ENCODE measurements at regions not wholly inside any gene's neighbourhood (a gene's known extent, or its start where the extent isn't known, plus 50 kb on each side); places are given as distances from the start of the nearest gene placed in this dataset.

DNA sequence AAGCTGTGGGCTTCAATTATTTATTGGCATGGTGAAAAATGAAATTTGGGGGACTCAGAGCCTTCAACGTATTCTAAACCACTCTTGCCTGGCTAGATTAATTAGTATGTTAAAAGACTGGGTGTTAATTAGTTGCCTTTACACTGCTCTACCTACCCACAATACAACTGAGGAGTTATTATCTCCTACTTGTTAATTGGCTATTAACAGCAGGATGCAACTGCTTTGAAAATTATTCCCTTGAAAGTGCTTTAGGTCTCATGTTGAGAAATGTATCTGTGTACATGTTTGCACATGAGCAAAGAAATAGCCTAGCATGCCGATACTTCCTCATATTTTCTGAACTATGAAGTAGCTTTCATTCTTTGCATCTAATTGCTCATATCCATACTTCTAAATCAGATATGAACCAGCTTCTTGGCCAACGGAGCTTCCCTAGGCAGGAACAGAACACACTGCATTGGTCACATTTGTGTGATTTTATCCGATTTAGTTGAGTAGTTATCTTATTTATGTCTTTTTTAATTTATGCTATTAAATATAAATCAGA, 155.8 kb downstream of the GPAM start:
- Histone ChIP-seq H3K23ac (ENCODE audit: low read depth, low read length) (no peak overlapping the region), H3K27me3 (ENCODE audit: control insufficient read depth, insufficient read depth, low read length) (no peaks in the 10 kb centered on the region), H2AK9ac (replicated peaks; ENCODE audit: low read depth, low read length, poor library complexity) (no peak overlapping the region), H2BK15ac (ENCODE audit: low read depth, low read length) (no peak overlapping the region), H3K9me3 (ENCODE audit: control insufficient read depth, insufficient read depth, low read length) (peaks cover 24% of the 10 kb centered on the region), H2AFZ (replicated peaks; ENCODE audit: low read length, poor library complexity) (no peak overlapping the region), H3K9me1 (ENCODE audit: insufficient read depth, low read length) (no peaks in the 10 kb centered on the region), H4K5ac (ENCODE audit: low read depth, low read length) (no peak overlapping the region), H3K79me1 (ENCODE audit: low read depth in 1 of 2, low read length in 2 of 2) (no peaks in the 10 kb centered on the region), H3K4me2 (ENCODE audit: low read depth, low read length) (no peak overlapping the region), H4K8ac (ENCODE audit: low read depth in 2 of 2, low read length in 2 of 2) (no peak overlapping the region), H3K18ac (ENCODE audit: low read depth, low read length) (no peak overlapping the region), H3K9ac (ENCODE audit: low read depth, low read length) (no peak overlapping the region), H3K56ac (ENCODE audit: extremely low read depth, insufficient read depth, low read length) (no peak overlapping the region), H3K36me3 (ENCODE audit: control insufficient read depth, insufficient read depth, low read length) (no peaks in the 10 kb centered on the region), H3K4me3 (ENCODE audit: insufficient read depth, low read depth, low read length) (no peak overlapping the region), H4K91ac (ENCODE audit: insufficient read depth, low read depth, low read length) (no peak overlapping the region), H4K20me1 (ENCODE audit: insufficient read depth, low read length) (no peaks in the 10 kb centered on the region), H2BK120ac (ENCODE audit: low read depth, low read length) (no peak overlapping the region), H2BK5ac (ENCODE audit: low read depth, low read length, poor library complexity, severe bottlenecking) (no peak overlapping the region), H3K14ac (replicated peaks; ENCODE audit: low read depth, low read length) (no peak overlapping the region), H2AK5ac (ENCODE audit: low read depth, low read length) (no peak overlapping the region), H2BK20ac (ENCODE audit: low read depth, low read length) (no peak overlapping the region), H3K4ac (ENCODE audit: low read depth, low read length) (no peak overlapping the region), H3K4me1 (ENCODE audit: control insufficient read depth, insufficient read depth, low read length) (no peaks in the 10 kb centered on the region), H3K27ac (ENCODE audit: insufficient read depth, low read length) (no peak overlapping the region)
- TF ChIP-seq NFE2L2 (IDR thresholded peaks at IDR 0.05; ENCODE audit: low read depth, low read length): no peak
- no peak for TF ChIP-seq RFX5 (IDR thresholded peaks at IDR 0.05; ENCODE audit: low read depth, low read length)
- no peak for TF ChIP-seq MAFK (IDR thresholded peaks at IDR 0.05; ENCODE audit: low read depth, low read length)
- no peak for TF ChIP-seq SMC3 (IDR thresholded peaks at IDR 0.05; ENCODE audit: low read depth, low read length)
- no peak for TF ChIP-seq CEBPB (IDR thresholded peaks at IDR 0.05; ENCODE audit: low read depth, low read length)
- no peak for TF ChIP-seq ELK1 (IDR thresholded peaks at IDR 0.05; ENCODE audit: borderline replicate concordance, low read depth, low read length)
- POLR2A ChIA-PET (ENCODE audit: unreplicated experiment): no interaction called here
- no peak for DNase-seq
- intact Hi-C loops (cut with micrococcal nuclease) (no loop called here), dilution Hi-C loops (cut with HindIII; ENCODE audit: low sequenced_read_pairs, unreplicated experiment) (no loop called here), in situ Hi-C loops (cut with MboI; ENCODE audit: low sequenced_read_pairs) (no loop called here)
- CTCF ChIA-PET: no interaction called here
- no peak for ATAC-seq (ENCODE audit: low read depth)
- BruUV-seq (replicated peaks): no TSS peak
- no CpG with 5 or more reads among the region's 4 CpGs for WGBS, 2 experiments (ENCODE audit: extremely low coverage in 2 of 2, insufficient read length in 1 of 2)
